ENCODE measurements at regions not wholly inside any gene's neighbourhood (a gene's known extent, or its start where the extent isn't known, plus 50 kb on each side); places are given as distances from the start of the nearest gene placed in this dataset.

- TF ChIP-seq, protein P1, sequence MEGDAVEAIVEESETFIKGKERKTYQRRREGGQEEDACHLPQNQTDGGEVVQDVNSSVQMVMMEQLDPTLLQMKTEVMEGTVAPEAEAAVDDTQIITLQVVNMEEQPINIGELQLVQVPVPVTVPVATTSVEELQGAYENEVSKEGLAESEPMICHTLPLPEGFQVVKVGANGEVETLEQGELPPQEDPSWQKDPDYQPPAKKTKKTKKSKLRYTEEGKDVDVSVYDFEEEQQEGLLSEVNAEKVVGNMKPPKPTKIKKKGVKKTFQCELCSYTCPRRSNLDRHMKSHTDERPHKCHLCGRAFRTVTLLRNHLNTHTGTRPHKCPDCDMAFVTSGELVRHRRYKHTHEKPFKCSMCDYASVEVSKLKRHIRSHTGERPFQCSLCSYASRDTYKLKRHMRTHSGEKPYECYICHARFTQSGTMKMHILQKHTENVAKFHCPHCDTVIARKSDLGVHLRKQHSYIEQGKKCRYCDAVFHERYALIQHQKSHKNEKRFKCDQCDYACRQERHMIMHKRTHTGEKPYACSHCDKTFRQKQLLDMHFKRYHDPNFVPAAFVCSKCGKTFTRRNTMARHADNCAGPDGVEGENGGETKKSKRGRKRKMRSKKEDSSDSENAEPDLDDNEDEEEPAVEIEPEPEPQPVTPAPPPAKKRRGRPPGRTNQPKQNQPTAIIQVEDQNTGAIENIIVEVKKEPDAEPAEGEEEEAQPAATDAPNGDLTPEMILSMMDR (IDR thresholded peaks at IDR 0.05), result no peak
- no peak for TF ChIP-seq EZH2phosphoT487 (IDR thresholded peaks at IDR 0.05)
Measured at GRCh38 chr5:57681942-57682341, 199.3 kb upstream of the ACTBL2 start.
